NCI-H1694 treated with DMSO at 0.1 percent for 48 hours (cell line): ENCODE measurements at regions not wholly inside any gene's neighbourhood (a gene's known extent, or its start where the extent isn't known, plus 50 kb on each side); places are given as distances from the start of the nearest gene placed in this dataset.

Experiments
- DNase-seq: peaks from one replicate; lab custom pipeline; 2025; lab: John Stamatoyannopoulos, UW

GRCh38 chr4:123880631-123881030 is 484.0 kb downstream of the SPRY1 start:
- DNase-seq: no peak

GRCh38 chr4:123884922-123885321 is 488.3 kb downstream of the SPRY1 start:
- DNase-seq: no peak

- DNase-seq: no peak
These were observed 492.9 kb downstream of the SPRY1 start for GRCh38 chr4:123889507-123889906.

DNA sequence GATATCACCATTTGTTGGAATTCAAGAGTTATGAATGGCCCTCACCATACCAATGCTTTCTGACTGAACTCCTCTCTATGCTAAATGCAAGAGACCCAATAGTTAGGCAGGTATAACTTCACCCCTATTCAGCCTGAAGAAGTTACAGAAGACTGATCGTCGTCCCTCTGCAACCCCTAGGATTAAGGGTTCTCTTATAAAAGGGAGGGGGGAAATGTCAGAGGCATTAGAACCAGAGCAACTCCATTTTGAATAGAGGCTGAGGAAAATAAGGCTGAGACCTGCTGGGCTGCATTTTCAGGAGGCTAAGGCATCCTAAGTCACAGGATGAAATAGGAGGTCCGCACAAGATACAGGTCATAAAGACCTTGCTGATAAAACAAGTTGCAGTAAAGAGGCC is 494.3 kb downstream of the SPRY1 start:
- DNase-seq: no peak

- DNase-seq: no peak
These were observed 495.3 kb downstream of the SPRY1 start for GRCh38 chr4:123891881-123892280.

- no peak for DNase-seq
These were observed 495.9 kb downstream of the SPRY1 start for GRCh38 chr4:123892368-123892976.

- no peak for DNase-seq
These were observed 496.7 kb downstream of the SPRY1 start for GRCh38 chr4:123893011-123893981.

GRCh38 chr4:123896446-123897071 is 500.0 kb downstream of the SPRY1 start:
- DNase-seq: no peak

DNA sequence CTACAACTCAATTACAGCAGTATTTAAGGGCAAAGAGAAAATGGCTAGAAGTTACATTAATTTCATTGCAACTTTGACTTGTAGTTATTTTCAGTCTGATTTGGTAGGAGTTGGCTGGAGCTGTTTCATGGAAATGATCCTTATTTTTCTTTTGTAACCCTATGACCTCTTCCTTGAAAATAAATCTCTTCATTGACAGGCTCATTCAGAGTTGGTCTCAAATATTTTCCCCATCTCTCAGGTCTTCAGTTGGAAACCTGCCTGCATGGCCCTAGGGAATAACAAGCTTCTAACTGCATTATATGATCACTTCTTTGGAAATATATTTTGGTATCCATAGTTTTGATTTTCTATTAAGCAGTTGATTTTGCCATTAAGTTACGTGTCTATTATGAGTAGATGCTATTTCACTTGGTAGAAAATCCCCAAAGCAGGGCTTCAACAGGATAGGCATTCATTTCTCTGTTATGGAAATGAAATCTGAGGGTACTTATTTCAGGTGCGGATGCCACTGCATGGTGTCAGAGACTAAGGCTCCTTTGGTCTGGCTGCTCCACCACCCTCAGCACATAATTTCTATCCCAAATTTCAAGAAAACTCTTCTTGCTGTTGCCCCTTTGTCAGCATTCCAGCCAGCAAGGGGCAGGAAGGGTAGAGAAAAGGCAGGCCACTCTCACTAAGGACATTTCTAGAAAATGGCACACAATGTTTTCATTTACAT is 502.5 kb downstream of the SPRY1 start:
- DNase-seq: no peak

- no peak for DNase-seq
These were observed 508.3 kb downstream of the SPRY1 start for GRCh38 chr4:123904882-123905281.

GRCh38 chr4:123913598-123913997 is 517.0 kb downstream of the SPRY1 start:
- no peak for DNase-seq

DNA sequence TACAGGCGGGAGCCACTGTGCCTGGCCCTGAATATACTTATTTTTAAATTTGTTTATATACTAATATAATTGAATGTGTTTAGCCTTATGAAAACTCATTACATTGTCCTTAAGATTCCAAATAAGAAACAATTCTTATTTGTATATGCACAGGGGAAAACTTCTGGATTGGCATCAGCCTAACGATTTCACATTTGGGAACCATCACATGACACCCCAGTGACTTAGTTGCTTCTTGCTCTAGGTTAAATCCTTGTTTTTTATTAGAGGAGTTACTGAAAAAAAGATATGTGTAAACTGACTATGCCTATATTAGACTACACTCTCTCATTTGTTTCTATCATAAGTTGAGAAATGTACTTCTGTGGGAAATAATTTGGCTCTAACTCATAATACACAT is 520.2 kb downstream of the SPRY1 start:
- no peak for DNase-seq

DNA sequence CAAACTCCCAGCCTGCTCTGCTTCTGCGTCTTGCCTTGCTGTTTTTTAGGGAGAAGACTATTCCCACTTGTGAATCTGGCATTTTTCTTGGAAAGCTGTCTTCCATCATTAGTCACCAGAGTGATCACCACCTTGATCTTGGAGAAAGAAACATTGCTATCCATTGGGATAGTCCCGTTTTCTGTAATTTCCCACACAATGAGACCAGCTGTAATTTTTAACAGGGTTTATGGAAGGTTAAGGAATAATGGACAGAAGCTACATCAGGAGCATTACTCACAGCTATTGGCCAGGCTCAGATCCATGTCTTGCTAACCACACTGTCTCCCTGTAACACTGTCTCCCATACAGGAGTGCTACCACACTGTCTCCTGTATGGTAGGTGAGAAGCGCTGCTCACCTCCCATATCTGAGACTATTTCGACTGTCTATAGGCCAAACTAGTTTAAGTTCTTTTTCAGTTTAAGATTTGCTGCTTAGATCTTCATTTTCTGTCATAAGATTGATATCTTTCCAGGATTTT is 523.0 kb downstream of the SPRY1 start:
- no peak for DNase-seq

- no peak for DNase-seq
These were observed 524.7 kb downstream of the SPRY1 start for GRCh38 chr4:123921339-123921738.

GRCh38 chr4:123922847-123923246 is 526.3 kb downstream of the SPRY1 start:
- no peak for DNase-seq

DNA sequence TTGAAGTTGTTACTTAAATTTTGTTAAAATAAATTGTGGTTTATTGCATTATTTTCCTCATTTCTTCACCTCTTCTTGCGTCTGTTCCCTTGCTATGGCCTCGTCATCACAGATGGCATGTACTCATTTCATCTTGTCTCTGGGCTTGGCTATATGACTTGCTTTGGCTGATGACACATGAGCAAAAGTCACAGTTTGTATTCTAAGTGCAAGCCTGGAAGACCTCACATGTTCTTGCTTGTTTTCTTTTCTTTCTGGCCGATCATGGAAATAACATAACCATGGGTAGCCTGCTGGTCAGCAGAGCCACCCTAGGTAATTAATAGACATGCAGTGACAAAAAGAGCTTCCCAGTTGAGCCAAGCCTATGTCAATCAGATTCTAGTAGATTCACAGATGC is 527.9 kb downstream of the SPRY1 start:
- DNase-seq: no peak

DNA sequence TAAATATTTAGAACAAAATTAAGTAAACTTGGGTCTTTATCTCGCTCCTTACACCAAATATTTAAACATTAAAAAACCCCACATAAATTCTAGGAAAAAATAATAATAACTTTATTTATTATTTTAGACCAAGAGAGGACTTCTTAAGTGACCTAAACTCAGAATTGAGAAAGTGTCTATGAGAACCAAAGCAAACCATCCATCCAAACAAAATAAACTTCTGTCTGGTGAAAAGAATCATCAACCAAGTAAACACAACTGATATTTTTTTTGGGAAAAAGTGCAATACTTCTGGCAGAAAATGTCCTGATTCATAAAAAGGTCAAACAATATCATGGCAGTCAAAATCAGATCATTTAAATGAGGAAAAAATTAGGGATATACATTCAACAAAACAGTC is 533.0 kb downstream of the SPRY1 start:
- DNase-seq: no peak

DNA sequence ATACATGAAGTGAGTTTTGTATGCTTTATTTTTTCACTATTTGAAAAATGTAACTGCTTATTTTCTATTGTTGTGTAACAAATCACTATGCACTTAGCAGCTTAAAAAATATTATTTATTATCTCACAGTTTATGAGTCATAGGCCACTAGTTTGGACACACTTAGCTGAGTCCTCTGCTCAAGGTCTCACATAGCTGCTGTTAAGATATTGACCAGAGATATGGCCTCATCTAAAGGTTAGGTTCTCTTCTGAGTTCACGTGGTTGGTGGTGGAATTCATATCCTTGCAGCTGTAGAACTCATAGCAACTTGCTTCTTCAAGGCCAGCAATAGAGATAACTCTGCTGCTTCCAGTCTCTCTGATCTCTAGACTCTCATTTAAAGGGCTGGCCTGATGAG is 534.4 kb downstream of the SPRY1 start:
- no peak for DNase-seq

DNA sequence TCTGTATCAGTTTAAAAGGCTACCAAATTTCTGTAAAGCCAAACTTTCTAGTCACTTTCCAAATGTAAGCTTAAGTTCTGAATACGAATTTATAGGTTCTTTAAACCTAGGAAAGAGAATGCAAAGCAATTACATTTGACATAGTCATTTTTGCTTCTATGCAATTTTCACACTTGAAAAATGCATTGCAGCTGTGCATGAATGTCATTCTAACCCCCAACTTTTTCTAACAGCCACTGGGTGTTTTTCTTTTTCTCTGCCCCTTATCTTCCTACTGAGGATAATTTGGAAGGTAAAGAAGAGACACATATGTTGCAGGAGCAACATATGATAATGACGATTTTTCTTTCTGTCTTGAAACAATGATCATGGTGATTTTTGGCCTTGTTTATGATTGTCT is 537.5 kb downstream of the SPRY1 start:
- DNase-seq: no peak

DNA sequence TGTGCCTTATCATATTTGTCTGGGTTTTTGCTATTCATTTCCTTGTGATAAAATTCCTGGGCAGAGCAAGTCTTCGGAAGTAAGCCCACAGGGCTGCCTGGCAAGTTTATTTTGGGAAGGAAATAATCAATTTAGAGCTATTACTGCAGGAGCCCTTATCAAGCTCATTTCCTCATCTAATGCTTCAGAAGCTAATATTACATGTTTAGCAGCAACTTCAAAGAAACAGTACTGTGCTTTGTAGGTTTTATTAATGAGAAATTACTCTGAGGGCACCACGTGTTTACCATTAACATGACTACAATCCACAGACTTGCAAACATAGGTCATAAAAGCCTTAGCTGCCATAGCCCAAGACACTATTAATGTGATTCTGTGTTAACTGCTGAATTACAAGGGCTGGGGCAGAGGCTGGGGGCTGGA is 540.0 kb downstream of the SPRY1 start:
- no peak for DNase-seq

- DNase-seq: no peak
These were observed 541.0 kb downstream of the SPRY1 start for GRCh38 chr4:123937581-123937980.

DNA sequence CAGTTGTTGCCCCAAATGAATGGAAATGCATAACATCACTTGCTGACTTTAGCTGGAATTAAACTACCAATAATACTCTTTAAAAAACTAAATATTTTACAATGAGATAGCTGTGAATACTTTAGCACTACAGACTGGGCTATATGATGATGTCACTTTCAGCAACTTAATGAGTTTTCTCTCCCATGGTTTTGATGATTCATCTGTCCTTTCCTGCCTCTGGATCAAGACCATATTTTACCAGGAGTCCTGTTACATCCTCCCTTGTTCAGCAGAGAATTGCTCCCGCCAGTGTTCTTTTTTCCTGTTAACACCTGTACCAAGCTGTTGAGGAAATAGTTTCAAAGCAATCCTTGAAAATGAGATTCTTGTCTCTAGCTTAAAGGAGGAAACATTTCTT is 543.0 kb downstream of the SPRY1 start:
- no peak for DNase-seq
